HT1080 (cell line): ENCODE measurements at regions not wholly inside any gene's neighbourhood (a gene's known extent, or its start where the extent isn't known, plus 50 kb on each side); places are given as distances from the start of the nearest gene placed in this dataset.
A peak's percentile ranks its signal among the peaks of the same experiment; 100 is the strongest.
"Not testable (repeated sequence)": the region's sequence is repeated elsewhere in the genome, so short reads cannot be mapped to it uniquely, and the experiment has no call there.

ENCODE experiments used
- DNase-seq: peaks from one replicate; pipeline ENCODE4 v3.0.0-alpha.2; 2015; ENCODE audit warnings: low read depth

GRCh38 chr12:105481392-105482300 is 151.2 kb downstream of the C12orf75 start:
- DNase-seq = no peak

DNA sequence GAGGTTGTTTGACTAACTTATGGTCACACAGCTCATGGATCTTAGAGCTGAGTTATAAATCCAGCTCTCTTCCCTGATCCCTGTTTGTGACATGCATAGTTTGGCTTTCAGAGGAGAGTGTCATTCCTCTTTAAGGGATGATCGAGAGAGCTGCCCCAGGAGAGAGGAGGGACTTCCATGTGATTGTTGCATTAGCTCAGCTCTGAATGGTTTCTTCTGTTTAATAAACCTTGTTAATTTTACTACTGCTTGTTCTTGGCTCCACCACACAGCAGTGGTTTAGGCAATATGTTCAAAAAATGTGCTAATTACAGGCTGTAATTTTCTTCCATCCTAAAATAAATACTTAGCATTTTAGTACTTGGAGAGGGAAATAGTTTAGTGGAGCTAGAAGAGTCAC is 152.5 kb downstream of the C12orf75 start:
- no peak for DNase-seq

- DNase-seq = no peak
Observed at GRCh38 chr12:105483691-105484090, 153.2 kb downstream of the C12orf75 start.

DNA sequence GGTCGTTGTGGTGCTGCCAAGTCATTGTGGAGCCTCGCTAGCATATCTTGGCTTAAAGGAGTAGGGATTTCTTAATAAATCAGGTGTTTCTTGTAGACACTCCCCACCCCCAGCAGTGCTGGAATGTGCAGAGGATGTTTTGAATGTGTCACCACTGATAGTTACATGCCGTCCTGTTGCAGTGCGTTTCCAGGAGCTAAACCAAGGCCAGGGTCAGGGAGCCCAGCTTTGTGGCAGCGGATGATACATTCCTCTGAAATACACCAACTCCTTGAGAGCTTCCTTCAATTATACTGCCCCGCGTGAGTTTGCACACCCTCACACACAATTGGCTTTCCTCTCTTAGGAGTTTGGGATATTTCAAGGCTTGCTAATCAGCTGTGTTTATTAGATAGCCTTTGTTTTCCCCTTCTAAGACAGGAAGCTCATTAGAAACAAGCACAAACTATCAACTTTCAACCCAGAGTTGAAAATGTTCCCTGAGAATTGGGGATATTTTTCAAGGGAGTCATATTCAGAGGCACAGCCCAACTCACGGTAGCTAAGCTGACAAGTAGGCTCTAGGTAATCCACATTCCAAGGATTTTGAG is 154.9 kb downstream of the C12orf75 start:
- peak; percentile 85 for DNase-seq

GRCh38 chr12:105485921-105486320 is 155.4 kb downstream of the C12orf75 start:
- peak; percentile 50 for DNase-seq

GRCh38 chr12:105487963-105488362 is 157.5 kb downstream of the C12orf75 start:
- no peak for DNase-seq

GRCh38 chr12:105492591-105493545 is 162.4 kb downstream of the C12orf75 start:
- no peak for DNase-seq

DNA sequence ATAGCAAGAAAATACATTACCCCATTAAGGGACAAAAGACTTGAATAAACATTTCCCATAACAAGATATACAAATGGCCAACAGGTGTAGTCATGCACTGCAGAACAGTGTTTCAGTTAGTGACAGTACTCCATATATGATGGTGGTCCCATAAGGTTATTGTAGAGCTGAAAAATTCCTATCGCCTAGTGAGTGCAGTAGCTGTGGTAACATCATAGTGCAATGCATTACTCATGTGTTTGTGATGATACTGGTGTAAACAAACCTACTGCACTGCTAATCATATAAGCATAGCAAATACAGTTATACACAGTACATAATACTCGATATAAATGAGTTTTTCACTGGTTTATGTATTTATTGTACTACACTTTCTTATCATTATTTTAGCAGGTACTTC is 168.7 kb downstream of the C12orf75 start:
- no peak for DNase-seq

DNA sequence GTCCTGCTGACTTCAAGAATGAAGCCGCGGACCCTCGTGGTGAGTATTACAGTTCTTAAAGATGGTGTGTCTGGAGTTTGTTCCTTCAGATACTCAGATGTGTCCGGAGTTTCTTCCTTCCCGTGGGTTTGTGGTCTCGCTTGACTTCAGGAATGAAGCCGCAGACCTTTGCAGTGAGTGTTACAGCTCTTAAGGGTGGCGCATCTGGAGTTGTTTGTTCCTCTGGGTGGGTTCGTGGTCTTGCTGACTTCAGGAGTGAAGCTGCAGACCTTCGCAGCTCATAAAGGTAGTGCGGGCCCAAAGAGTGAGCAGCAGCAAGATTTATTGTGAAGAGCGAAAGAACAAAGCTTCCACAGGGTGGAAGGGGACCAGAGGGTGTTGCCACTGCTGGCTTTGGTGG is 170.2 kb downstream of the C12orf75 start:
- DNase-seq = not testable (repeated sequence)

DNA sequence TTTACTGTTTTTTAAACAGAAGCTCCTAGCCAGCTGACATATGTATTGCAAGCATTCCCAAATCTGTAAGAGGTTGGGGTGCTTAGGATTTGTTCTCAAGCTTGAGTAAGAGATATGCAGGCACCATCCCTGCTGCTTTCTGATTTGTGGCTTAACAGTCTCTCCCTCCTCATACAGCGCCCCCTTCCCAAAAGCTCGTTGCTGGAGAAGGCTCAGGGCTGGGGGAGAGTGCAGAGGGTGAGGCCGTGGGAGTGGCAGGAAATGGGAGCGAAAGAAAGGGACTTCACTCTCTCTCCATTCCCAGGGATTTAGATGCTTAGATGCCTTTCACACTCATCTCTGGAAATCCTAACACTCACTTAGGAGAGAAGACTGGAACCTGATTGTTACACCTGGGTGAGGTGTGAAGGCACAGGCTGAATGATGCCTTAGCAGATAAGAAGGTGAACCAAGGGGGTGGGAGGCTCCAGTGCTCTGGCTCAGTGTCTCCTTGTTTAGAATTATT is 172.0 kb downstream of the C12orf75 start:
- no peak for DNase-seq

DNA sequence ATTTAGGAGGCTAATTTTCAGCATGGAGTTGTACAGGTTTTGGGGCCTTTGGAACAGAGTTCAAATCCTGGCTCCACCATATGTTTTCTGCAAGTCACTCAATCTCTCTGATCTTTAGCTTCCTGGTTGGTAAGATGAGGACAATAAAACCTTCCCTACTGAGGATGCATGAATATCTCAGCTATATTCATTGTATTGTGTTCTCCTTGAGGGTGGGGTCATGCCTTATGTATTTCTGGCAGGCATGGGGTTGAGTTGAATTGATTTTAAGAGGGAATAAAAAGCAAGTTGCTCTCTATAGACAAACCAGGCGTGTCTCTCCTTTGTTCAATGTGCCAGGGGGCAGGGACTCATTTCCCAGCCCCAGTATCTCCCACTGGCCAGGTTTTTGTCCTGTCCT is 173.1 kb downstream of the C12orf75 start:
- DNase-seq = no peak

GRCh38 chr12:105504286-105504685 is 173.8 kb downstream of the C12orf75 start:
- peak; percentile 25 for DNase-seq

GRCh38 chr12:105506678-105507310 is 176.3 kb downstream of the C12orf75 start:
- no peak for DNase-seq

- no peak for DNase-seq
Observed at GRCh38 chr12:105507311-105508038, 177.0 kb downstream of the C12orf75 start.

- no peak for DNase-seq
Observed at GRCh38 chr12:105508096-105508495, 177.6 kb downstream of the C12orf75 start.

DNA sequence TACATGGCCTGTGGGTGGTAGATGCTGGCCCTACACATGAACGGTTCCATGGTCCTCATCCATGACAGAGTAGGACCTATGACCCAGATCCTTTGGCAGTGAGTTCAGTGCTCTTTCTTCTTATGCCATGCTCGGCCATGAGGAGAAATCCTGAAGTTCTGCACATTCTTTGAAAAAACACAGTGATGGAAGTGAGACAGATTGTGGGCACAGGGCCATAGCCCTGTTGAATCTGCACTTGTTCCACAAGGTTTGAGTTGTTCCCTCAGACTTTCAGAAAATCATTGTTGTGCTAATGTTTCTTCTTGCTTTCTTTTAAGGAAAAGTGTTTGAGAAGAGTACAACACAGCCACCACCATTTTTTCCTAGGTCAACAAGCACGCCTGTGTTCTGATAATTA is 180.0 kb downstream of the C12orf75 start:
- DNase-seq = no peak

DNA sequence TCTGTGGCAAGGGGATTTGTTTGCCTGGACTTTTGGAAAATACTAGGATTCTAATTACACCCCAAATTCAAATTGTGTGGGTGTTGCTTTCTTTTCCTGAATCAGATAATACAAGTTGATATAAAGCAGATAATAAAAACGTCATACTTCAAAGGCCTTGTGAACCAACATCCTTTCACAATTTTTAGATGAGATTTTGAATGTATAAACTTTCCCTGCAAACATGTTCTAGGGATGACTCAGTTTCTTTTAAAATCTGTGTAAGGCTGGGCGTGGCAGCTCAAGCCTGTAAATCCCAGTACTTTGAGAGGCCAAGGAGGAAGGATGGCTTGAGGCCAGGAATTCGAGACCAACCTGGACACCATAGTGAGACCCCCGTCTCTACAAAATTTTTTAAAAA is 182.4 kb downstream of the C12orf75 start:
- not testable (repeated sequence) for DNase-seq

GRCh38 chr12:105522166-105522825 is 191.8 kb downstream of the C12orf75 start:
- DNase-seq = no peak

DNA sequence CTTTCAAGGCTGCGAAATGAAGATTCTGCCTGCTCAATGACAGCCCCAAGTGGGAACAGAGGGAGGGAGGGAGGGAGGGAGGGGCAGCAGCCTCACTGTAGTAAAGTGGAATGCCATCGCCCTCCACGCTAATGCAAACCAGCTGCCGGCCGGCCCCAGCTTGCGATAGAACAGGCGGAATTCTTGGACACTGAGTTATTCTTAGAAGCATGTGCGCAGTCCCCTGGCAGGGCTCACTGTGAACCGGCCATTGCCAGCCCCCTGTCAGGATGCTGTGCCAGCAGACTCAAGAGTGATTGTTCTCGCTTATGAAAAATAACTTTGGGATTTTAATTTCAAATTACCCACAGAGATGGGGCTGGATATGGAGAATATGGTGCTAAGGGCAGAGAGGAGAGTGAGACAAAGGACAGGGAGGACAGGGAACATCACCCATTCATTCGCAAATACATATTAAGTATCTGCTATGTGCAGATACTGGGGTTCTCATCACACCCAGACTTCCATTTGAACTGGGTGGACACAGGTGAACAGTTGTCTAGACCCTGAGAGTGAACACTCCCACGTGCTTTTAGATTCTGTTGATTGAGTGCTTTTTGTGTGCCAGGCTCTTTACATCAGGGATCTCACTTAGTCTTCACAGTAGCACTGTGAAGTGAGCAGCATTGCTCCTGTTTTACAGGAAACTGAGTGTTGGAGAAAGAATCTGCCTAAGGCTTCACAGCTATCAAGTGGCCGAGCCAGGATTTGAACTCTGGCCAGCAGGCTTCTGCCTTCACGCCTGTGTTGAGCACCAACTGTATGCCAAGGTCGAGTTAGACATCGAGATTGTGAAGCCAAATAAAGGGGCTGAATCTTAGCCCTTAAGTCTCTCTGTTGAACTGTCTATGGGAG is 192.9 kb downstream of the C12orf75 start:
- DNase-seq = no peak
